Cardiac muscle cell (in vitro differentiated cells and primary cell): ENCODE measurements at regions not wholly inside any gene's neighbourhood (a gene's known extent, or its start where the extent isn't known, plus 50 kb on each side); places are given as distances from the start of the nearest gene placed in this dataset.

ENCODE experiments used
- DNase-seq, 2 donors: peaks; one replicate each; pipeline versions ENCODE4 v3.0.0 to v3.0.0-alpha.2; 2010 to 2017; ENCODE audit warnings: low read depth in 1 of 2, low spot score in 1 of 2
- H3K27ac ChIP-seq: fragments of 200-600 bp; sonication (generic); 2 replicates; pipeline ENCODE4 v1.5.1; 2016
- H3K27me3 ChIP-seq: fragments of 200-600 bp; sonication (generic); 2 replicates; pipeline ENCODE4 v1.6.0; 2016; ENCODE audit warnings: control low read depth
- H3K36me3 ChIP-seq: fragments of 200-600 bp; sonication (generic); 2 replicates; pipeline ENCODE4 v1.5.1; 2016; ENCODE audit warnings: control low read depth
- H3K4me1 ChIP-seq: fragments of 200-600 bp; sonication (generic); 2 replicates; pipeline ENCODE4 v1.8.1; 2017; ENCODE audit warnings: low read depth, mild to moderate bottlenecking, mixed run types
- H3K4me3 ChIP-seq: fragments of 200-600 bp; sonication (generic); 2 replicates; pipeline ENCODE4 v1.5.1; 2016; ENCODE audit warnings: mild to moderate bottlenecking
- H3K9me3 ChIP-seq: fragments of 200-600 bp; sonication (generic); 2 replicates; pipeline ENCODE4 v1.5.1; 2017; ENCODE audit warnings: low read depth, mild to moderate bottlenecking, control low read depth
- CTCF ChIP-seq: IDR thresholded peaks from 2 replicates; pipeline ENCODE4 v1.5.1; 2012; ENCODE audit warnings: low read depth, mild to moderate bottlenecking, low read length

DNA sequence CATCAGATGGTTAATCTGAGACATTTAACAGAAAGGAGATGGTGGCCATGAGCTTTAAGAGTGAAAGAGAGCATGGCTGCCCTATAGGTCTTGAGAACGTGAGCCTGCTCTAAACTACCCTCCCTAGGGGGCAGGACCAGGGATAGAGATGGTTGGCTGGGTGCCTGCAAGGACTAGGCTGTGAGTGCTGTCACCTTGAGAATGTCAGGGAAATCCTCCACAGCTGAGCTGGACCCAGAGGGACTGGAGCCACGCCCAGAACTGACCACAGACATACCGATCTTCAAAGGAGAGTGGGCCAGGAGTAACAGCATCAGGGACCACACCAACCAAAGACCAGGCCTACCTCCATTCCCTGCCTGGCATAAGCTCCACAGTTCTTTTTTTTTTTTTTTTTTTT lies 53.6 kb upstream of the UBE2E1 start:
- DNase-seq = no peak
- no peak for TF ChIP-seq CTCF

DNA sequence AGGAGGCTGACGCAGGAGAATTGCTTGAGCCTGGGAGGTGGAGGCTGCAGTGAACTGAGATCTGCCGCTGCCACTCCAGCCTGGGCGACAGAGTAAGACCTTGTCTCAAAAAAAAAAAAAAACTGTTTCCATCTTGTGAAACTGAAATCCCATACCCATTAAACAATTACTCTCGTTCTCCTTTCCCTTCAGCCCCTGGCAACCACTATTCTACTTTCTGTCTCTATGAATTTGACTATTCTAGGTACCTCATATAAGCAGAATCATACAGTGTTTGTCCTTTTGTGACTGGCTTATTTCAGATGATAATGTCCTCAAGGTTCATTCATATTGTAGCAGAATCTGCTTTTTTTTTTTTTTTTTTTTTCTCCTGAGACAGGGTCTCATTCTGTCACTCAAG lies 51.5 kb upstream of the UBE2E1 start:
- H3K36me3 ChIP-seq = no peaks in the 10 kb centered on the region
- peaks cover 9% of the 10 kb centered on the region for H3K4me1 ChIP-seq
- no peak overlapping the region for H3K4me3 ChIP-seq
- H3K27me3 ChIP-seq = no peaks in the 10 kb centered on the region
- no peak for TF ChIP-seq CTCF
- DNase-seq = no peak
- H3K27ac ChIP-seq = no peak overlapping the region
- H3K9me3 ChIP-seq = no peaks in the 10 kb centered on the region

More for the DNA sequence above, 53.6 kb upstream of the UBE2E1 start:
- no peaks in the 10 kb centered on the region for H3K9me3 ChIP-seq
- H3K36me3 ChIP-seq = no peaks in the 10 kb centered on the region
- no peak overlapping the region for H3K27ac ChIP-seq
- H3K27me3 ChIP-seq = no peaks in the 10 kb centered on the region
- H3K4me3 ChIP-seq = no peak overlapping the region
- peaks cover 9% of the 10 kb centered on the region for H3K4me1 ChIP-seq
